Stromal cell of bone marrow (primary cell): ENCODE measurements at regions not wholly inside any gene's neighbourhood (a gene's known extent, or its start where the extent isn't known, plus 50 kb on each side); places are given as distances from the start of the nearest gene placed in this dataset.

Experiments used
- DNase-seq: peaks from one replicate; pipeline ENCODE4 v3.0.0-alpha.2; 2012; ENCODE audit warnings: low read depth

DNA sequence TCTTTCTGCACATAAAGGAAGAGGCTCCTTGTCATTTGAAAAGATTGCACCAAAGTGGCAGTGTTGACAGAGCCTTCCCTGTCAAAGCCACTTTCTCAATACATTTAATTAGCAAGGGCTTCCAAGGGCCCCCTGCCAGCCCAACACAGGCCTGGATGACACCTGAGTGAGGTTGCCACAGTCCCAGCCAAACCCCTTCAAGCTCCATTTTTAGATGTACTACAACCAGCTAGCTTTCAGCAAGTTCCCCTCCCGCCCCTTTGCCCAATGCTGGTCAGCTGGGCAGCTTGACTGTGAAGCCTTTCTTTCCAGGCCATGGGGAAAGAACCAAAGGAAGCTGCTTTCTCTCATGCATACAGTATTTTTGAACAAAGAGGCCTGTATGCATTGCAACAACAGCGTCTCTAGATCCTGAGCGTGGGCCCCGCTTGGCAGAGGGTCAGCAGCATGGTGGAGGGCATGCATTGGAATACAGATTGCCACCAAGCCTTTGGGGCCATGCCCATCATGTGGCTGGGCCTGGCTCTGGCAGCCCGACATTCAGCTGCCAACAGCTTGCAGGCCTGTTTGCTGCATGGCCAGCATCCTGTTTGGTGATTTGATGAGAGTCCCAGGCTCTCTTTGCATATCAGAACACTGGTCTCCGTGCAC lies 261.1 kb upstream of the GATB start:
- DNase-seq, result no peak

DNA sequence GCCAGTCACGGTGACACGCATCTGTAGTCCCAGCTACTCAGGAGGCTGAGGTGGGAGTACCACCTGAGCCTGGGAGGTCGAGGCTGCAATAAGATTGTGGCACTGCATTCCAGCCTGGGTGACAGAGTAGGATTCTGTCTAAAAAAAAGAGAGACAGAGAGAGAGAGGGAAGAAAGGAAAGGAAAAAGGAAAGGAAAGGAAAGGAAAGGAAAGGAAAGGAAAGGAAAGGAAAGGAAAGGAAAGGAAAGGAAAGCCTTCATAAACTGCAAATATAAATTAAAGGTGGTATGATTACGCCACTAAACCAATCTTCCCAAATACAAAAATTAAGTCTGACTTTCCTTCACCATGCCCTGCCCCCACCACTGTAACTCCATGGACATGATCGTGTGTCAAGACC lies 259.3 kb upstream of the GATB start:
- no peak for DNase-seq

DNA sequence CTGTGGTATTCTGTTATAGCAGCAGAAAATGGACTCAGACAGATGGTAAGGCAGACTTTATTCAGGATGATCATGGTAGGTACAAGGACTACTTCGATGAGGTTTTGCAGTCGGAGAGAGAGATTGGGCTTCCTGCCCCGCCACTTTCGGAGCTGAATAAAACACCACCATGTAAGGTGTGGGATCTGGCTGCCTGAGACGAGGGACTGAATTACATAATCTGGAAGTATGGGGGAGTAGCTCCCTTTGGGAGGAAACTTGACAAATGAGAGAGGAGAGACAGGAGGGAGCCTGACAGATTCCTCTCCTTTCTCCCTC lies 255.5 kb upstream of the GATB start:
- DNase-seq, result no peak

DNA sequence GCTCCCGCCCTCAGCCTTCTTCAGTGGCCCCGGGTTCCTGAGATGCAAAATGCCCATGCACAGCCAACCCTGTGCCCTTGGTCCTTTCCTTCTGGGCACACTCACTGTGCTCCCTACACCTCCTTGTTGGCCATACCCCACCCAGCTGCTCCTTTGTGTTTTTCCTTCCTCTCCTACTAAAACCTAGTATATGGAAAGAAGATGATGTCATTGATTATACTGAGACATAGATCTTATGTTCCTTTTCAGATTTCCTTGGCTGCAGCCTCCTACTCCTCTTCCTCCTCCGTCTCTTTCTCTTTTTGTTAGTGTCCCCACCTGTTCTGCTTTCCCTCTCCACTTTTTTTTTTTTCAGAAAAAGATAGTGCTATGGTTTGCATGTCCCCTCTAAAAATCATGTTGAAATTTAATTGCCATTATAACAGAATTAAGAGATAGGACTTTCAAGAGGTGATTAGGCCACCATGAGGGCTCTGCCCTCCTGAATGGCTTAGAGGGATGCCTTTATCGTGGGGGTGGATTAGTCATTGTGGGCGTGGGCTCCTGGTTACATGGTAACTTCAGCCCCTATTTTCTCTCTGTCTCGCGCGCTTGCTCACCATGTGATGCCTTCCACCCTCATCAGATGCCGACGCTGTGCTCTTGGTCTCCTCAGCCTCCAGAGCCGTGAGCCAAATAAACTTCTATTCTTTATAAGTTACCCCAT lies 254.9 kb upstream of the GATB start:
- DNase-seq, result no peak

DNA sequence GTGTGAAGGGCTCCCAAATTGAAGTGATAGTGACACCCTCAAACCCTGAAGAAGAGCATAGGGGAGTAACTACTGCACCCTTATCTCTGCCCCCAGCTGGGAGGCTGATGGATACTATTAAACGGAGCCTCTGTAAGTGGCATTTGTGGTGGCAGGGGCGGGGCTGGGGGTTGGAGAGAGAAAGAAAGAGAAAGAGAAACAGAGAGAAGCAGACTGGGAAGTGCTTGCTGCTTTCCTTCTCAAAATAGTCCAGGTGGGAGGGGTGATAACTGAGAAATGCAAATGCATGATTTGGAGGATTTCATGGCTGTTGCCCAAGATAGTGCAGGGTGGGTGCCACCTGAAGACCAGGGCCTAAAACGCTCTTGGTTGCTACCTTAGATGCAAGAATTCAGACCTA lies 253.5 kb upstream of the GATB start:
- DNase-seq, result no peak

DNA sequence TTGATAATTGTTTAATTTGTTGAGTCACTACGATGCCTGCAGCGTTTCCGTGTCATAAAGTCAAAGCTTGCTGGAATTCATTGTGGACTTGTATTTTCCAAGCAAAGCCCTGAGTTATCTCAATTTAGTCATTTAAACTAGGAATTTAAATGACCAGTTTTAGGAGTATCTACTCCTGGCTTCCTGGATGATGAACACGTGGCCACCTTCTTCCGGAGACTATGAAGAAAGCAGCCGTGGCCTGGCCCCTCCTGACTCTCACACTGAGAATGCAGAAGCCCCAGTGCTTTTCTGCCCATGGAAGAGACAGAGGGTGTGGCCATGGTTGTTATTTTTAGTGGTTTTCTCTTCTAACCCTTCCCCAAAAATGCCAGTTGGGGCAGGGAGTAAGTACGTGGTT lies 250.7 kb upstream of the GATB start:
- no peak for DNase-seq

DNA sequence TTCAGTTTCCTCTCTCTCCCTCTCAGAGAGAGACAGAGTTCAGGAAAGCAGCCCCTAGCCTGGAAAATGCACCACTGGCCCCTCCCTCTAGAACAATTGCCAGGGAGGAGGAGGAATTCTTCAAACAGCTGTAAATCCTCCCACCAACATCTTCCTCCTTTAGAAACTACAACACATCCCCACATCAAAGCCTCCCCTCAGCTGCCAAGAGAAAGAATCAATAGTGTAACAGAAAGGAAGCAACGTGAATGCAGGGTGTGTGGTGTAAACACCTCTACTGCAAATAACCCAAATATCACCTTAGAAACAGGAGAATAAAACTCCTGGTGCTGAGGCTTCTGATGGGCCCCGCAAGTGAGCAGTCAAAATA lies 249.9 kb upstream of the GATB start:
- no peak for DNase-seq

DNA sequence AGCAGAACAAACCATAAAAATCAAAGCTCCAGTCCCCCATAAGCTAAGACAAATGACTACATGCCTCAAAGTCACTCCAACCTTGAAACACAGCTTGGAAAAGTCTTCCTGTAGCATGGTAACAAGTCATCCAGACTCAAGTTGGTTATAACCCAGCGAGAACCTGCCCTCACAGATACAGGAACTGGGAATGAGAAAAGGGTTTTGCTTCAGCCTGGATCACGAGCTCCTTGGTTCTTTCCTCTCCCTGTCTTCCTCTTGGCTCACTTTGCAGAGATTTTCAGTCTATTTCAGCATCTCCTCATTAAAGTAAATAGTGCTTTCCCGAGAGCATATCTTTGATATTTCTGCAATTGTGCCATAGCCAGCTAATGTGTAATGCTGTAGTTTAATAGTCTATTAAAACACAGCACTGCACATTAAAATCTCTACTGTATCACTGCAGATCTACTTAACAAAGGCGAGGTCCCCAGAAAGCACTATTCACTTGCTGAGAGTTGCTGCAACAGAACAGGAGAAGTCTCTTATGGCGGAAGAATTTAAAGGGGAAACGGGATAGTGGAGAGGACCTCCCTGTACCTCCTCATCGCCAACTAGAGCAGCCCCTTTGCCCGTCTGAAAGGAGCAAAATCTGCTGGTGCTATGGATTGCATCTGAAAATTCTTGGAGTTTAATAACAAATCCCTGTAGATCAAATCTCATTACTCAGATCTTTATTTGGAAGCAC lies 249.3 kb upstream of the GATB start:
- DNase-seq, result no peak

DNA sequence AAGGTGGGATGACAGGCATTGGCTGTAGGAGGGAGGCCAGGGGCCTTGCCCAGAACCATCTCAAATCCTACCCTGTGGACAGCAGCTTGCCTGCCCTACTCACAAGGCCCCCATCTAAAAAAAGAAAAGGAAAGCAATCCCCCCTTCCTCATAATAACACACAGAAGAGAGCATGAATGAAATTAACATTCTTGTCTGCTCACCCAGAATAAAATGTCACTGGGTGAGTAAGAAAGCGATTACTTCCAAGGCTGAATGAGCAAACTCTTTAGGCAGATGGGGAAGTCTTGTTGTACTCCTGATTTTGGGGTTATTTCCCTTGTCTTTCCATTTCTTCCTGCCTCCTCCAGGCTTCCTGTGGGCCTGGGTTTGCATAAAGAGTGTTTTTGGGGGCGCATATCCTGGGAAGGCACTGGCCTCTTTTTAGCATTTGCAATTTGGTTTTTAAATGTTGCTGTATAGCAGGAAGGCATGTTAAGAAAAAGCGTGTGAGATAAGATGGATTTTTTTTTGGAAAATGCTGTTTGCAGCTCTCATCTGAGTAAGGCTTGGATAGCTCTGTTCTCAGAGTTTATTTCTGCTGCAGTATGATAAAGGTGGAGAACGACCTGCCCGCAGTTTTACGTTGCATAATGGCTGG lies 248.3 kb upstream of the GATB start:
- no peak for DNase-seq

DNA sequence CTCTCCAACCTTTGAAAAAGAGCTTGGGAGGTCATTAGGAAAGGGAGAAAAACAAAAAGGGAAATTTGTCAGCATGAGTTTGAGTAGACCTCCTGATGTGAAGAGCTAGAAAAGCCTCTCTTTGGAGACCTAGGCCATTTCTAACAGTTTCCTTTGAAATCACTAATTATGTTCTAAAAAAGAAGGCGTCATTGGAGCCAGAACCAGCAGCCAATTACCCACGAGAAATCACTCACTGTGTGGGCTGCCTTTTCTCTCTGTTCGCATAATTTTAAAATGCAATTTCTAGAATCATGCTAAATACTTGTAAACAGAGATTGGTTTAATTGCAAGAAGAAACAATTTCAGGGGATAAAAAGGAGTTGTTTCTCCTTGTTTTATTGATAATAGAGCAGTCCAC lies 246.3 kb upstream of the GATB start:
- DNase-seq, result no peak

DNA sequence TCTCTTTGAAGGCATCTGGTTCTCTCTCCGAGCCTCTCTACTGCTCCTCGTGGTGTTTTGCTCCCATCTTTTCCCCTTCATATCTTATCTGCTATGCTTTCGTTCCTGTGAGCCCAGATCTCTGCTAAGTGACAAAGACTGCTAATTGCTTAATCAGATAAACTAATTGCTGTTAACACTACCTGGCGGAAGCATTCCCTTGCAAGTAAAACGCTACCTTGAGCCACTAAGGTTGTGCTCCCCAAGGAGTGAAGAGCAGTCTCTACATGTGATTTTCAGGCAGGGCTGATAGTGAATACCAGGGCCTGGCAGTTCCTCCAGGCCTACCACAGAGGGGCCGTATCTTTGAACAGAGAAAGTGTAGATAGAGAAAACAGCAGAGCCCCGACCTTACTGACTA lies 244.0 kb upstream of the GATB start:
- DNase-seq, result no peak

DNA sequence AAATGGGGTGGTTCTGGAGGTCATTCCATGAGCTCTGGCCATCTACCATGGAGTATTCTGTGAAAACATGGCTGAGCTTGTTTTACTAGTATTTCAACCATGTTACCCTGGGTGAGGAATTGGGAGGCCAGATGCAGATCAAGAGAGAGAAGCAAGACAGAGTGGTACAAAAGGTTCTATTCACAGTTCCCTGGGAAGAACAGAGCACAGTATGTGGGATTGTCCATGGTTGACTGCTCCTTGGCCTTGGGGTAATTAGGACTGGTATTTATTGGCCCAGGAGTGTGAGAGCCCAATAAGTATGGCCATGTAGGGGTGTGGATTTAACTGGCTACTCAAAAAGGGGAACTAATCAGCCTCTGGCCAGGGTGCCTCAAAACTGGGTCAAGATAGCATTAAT lies 239.7 kb upstream of the GATB start:
- no peak for DNase-seq

DNA sequence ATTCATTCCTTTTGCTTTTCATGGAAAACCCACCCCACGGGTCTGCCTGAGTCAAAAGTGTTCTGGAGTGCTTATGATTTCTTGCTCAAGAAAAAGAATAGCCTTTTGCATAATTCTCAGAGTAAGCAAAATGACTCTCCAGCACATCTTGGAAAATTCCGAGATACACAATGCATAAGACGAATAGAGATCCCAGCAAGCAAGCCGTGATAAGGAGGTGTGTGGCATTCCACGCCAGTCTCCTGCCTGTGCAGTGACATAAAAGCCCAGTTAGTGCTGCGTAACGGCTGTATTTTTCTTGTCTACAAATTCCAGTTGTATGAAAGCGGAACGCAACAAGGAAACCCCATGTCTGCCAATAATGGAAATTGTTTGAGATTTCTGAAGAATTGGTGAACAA lies 237.9 kb upstream of the GATB start:
- no peak for DNase-seq

DNA sequence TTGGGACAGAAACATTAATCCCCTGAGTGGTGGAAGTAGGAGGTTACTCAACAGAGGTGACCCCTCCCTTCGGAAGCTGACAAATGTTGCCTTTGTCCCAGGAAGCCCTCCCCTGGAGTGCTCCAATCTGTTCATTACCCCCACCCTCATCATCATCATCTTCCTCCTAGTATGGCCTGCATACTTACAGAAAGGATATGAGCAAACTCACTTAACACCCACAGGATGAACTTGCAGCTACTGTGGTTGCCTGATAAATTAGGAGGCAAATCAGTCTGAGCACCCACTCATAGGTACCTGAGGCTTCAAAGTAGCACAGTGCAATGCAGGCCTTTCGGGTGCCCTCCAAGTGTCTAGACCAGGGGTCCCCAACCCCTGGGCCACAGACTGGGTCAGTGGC lies 236.7 kb upstream of the GATB start:
- DNase-seq, result no peak

DNA sequence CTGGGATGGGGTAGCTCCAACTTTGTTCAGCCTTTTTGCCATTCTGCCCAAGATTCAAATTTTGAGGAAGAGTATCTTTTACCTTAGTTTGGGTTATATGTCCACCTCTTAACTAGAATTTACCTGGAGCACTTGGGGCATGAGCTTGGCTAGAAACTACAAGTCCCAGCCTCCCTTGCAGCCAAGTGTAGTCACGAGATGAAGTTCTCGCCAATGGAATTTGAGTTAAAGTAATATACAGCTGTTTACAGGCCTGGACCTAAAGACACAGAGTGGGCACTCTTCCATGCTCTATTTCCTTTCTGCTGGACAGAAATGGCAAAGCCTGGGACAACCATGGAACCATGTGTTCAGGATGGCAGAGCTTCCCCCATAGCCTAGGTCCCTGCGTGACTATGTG lies 233.6 kb upstream of the GATB start:
- no peak for DNase-seq

DNA sequence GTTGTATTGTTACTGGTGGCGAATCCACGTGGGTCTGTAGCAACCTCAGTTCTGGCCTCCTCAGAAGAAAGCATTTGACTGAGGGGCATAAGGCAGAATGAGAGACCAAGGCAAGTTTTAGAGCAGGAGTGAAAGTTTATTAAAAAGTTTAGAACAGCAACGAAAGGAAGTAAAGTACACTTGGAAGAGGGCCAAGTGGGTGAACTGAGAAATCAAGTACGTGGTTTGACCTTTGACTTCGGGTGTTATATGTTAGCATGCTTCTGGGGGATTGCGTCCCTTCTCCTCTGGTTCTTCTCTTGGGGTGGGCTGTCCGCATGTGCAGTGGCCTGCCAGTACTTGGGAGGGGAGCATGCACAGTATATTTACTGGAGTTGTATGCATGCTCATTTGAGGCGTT lies 232.7 kb upstream of the GATB start:
- no peak for DNase-seq

DNA sequence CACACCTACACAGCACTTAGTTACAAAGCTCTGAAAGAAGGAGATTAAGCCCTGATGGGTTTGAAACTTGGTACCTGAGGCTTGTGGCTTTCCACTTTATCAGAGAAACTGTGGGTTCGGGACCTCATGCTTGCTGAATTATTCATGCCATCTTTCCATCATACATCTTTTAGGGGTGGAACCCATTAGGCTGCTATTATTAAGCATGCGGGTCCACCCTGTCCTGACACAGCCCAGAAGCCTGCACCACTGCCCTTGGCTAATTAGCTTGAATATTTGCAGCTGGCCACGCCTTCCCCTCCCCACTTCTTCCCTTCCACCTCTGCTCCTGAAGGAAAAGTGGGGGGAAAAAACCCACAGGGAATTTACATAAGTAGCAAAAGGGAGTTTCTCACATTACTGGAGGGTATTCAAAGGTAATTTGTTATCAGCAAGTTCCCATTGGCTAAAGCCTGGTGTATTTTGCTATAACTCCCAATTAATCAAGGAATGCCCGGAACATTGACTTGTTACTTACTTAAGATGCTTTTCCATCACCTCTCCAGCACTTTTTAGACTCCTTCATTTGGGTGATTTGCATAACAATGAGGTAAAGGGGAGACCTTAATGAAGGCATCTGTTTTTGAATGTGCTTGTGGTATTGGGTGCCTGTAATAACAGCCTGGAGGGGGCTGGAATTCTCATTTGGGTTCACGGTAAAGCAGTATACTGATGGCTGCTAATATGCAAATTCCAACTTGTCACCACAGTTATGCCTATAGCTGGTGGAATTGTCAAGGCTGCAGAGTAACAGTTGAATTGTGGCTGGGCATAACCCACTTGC lies 231.7 kb upstream of the GATB start:
- no peak for DNase-seq

DNA sequence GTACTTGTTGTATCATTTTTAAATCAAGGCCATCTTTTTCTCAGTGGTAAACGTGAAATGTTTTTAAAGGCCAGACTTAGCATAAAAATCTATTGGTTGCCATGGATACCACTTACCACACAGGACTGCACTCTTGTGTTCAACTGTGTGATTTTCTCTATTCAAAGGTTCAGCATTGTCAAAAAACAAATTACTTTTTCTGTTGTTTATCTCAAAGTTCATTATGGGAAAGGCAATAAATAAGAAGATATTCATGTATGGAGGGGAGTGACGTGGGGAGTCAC lies 231.0 kb upstream of the GATB start:
- no peak for DNase-seq

DNA sequence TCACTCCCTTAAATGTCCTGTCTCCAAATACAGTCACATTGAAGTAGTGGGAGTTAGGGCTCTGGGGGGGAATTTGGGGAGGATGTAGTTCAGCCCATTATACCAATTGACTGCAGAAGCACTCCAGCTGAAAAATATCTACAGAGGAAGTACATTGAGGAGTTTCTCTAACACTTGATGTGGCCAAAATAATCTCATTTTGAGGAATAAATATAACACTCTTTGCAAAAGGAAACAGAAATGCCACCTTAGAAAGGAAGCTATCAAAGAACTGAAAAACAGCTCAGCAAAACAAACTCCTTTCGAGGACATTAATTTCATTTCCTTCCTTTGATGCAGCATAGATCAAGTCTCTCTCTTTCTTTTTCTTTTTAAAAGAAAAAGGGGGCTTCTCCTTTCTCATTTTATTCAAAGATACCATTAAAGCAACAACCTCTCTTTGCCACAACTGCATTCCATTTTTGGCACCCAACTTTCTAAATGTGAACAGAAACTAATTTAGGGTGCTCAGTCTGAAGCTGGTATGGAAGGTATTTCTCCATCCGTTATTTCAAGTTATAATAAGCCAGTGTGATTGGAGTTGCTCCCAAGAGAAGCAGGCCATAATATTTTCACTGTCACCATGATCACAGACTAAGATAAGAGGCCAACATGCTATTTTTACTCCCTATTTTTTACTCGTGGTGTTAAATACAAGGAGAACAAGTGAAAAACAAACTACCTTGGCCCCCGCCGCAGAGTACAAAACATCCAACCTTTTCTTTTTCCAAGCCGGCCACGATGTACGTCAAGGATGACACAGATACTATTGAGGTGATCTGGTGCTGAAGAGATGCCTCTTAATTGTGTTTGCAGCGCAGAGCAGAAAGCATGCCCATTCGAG lies 230.4 kb upstream of the GATB start:
- DNase-seq, result no peak

DNA sequence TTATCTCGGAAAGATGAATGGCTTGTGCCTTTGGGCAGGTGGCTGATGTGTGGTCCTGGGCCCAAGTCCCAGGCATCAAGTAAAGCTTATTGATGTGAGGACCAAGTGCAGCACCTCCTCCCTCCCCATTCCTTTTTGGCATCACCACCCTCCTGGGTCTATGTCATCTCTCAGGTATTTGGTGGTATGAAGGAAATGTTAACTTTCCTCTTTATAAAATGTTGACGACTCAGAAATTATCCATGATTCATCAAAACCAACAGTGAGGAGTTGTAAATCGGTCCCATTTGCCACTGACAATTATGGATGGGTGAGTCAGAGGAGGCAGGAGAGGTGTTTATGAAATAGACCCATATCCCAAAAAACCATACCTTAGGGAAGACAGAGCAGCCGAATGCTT lies 229.4 kb upstream of the GATB start:
- peak; percentile 57 for DNase-seq

DNA sequence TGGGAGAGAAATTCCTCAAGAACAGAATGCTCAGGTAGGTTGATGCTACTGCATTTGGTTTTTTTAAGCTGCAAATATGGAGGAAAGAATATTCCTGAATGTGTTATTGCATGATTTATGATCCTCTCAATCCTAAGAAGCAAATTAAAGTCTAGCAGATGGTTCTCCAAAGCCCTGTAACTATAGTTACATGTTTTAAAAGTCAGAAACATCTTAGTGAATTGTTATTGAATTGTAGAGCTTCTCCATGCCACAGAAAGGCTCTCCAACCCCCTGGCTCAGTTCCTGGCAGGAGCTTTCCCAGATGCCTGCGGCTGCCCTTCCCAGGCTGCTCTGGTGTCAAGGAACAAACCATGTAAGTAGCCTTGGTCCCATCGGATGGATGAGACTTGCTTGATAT lies 227.8 kb upstream of the GATB start:
- DNase-seq, result no peak

DNA sequence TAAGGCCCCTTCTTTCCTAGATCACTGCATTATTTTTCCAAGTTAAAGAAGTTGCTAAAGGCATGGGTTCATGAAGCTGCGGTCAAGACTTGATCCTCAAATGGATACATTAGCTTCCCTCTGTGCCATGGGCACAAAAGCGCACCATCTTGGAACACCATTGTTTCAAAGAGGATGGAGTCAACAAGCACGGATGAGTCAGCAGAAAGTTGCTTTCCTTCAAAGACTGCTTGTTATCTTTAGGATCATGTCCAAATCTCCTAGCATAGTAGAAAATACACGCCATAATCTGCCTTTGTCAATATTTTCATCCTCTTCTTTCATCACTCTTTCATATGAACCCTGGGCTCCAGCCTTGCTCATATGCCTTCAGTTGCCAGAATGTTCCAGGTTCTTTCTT lies 226.8 kb upstream of the GATB start:
- DNase-seq, result no peak
